Smooth muscle cell (in vitro differentiated cells): ENCODE measurements at regions not wholly inside any gene's neighbourhood (a gene's known extent, or its start where the extent isn't known, plus 50 kb on each side); places are given as distances from the start of the nearest gene placed in this dataset.
A peak's percentile ranks its signal among the peaks of the same experiment; 100 is the strongest.

Experiments
- DNase-seq: peaks from one replicate; lab custom pipeline; 2025; ENCODE audit not compliant: unreplicated experiment; lab: John Stamatoyannopoulos, UW
- H2AFZ ChIP-seq: fragments of 200-600 bp; sonication (generic); 2 replicates; pipeline ENCODE4 v1.6.0; 2016; ENCODE audit warnings: antibody characterized with exemption, low read depth, mild to moderate bottlenecking
- H3F3A ChIP-seq: fragments of 200-600 bp; sonication (generic); 2 replicates; pipeline ENCODE4 v1.6.0; 2017; ENCODE audit warnings: antibody characterized with exemption, low read depth
- H3K27ac ChIP-seq: fragments of 200-600 bp; sonication (generic); 2 replicates; pipeline ENCODE4 v1.5.1; 2016; ENCODE audit warnings: low read depth, mild to moderate bottlenecking
- H3K27me3 ChIP-seq: fragments of 200-600 bp; sonication (generic); 2 replicates; pipeline ENCODE4 v1.6.1; 2016; ENCODE audit warnings: low read depth, mild to moderate bottlenecking
- H3K36me3 ChIP-seq: fragments of 200-600 bp; sonication (generic); 2 replicates; pipeline ENCODE4 v1.5.1; 2016; ENCODE audit warnings: low read depth
- H3K4me1 ChIP-seq: fragments of 200-600 bp; sonication (generic); 2 replicates; pipeline ENCODE4 v1.5.1; 2016; ENCODE audit warnings: low read depth
- H3K4me2 ChIP-seq: fragments of 200-600 bp; sonication (generic); 2 replicates; pipeline ENCODE4 v1.6.0; 2016; ENCODE audit warnings: mild to moderate bottlenecking
- H3K4me3 ChIP-seq: fragments of 200-600 bp; sonication (generic); 2 replicates; pipeline ENCODE4 v1.5.1; 2016; ENCODE audit warnings: mild to moderate bottlenecking
- H3K79me2 ChIP-seq: fragments of 200-600 bp; sonication (generic); 2 replicates; pipeline ENCODE4 v1.6.0; 2016; ENCODE audit warnings: low read depth, mild to moderate bottlenecking
- H3K9ac ChIP-seq: fragments of 200-600 bp; sonication (generic); 2 replicates; pipeline ENCODE4 v1.6.0; 2016; ENCODE audit warnings: low read depth
- H3K9me3 ChIP-seq: fragments of 200-600 bp; sonication (generic); replicated peaks from 2 replicates; pipeline ENCODE4 v1.5.1; 2016; ENCODE audit warnings: low read depth
- H4K20me1 ChIP-seq: fragments of 200-600 bp; sonication (generic); 2 replicates; pipeline ENCODE4 v1.6.0; 2016; ENCODE audit warnings: low read depth
- WGBS: methylation state at CpG from one replicate; pipeline ENCODE4 v1.1.7; 2016; ENCODE audit warnings: low lambda C conversion rate; 5-methylcytosine and 5-hydroxymethylcytosine counted together
- TF ChIP-seq, protein P1 (sequence below): fragments of 200-600 bp; sonication (generic); IDR thresholded peaks from 2 replicates; pipeline ENCODE4 v1.5.1; 2017; ENCODE audit warnings: borderline replicate concordance, mild to moderate bottlenecking, antibody characterized with exemption; ENCODE audit not compliant: insufficient read depth, poor library complexity, severe bottlenecking

GRCh38 chr2:63755216-63755615 is 86.5 kb upstream of the UGP2 start:
- Histone ChIP-seq H3K79me2 (no peaks in the 10 kb centered on the region), H3K9ac (no peak overlapping the region), H3K4me2 (peak overlapping the region; percentile 49), H3K9me3 (no peaks in the 10 kb centered on the region), H3K4me1 (peaks cover 5% of the 10 kb centered on the region), H3K4me3 (no peak overlapping the region), H3K27me3 (no peaks in the 10 kb centered on the region), H3K27ac (peak overlapping the region; percentile 4), H2AFZ (no peak overlapping the region), H3F3A (no peaks in the 10 kb centered on the region), H3K36me3 (no peaks in the 10 kb centered on the region), H4K20me1 (no peaks in the 10 kb centered on the region)
- 74% methylated on average over 6 of the region's 6 CpGs for WGBS
- TF ChIP-seq, protein P1, sequence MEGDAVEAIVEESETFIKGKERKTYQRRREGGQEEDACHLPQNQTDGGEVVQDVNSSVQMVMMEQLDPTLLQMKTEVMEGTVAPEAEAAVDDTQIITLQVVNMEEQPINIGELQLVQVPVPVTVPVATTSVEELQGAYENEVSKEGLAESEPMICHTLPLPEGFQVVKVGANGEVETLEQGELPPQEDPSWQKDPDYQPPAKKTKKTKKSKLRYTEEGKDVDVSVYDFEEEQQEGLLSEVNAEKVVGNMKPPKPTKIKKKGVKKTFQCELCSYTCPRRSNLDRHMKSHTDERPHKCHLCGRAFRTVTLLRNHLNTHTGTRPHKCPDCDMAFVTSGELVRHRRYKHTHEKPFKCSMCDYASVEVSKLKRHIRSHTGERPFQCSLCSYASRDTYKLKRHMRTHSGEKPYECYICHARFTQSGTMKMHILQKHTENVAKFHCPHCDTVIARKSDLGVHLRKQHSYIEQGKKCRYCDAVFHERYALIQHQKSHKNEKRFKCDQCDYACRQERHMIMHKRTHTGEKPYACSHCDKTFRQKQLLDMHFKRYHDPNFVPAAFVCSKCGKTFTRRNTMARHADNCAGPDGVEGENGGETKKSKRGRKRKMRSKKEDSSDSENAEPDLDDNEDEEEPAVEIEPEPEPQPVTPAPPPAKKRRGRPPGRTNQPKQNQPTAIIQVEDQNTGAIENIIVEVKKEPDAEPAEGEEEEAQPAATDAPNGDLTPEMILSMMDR = no peak
- no peak for DNase-seq

DNA sequence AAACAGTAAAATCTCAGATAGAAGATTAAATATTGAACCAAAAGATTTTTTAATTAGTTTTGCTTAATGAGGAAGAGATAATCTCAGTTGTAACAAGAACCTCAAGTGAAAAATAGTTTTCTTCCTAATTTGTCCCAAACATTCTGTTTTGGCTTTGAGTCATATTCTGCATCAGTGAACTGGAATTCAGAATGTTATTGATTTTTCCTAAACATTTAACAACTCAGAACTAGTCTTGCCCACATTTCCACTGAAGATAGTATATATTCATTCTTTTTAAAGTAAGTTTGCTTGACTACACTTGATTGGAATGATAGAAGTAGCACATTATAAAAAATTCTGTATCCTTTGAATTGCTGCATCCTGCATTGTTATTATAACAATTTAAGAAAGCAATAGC is 85.7 kb upstream of the UGP2 start:
- Histone ChIP-seq H3K9ac (no peak overlapping the region), H3F3A (no peaks in the 10 kb centered on the region), H3K9me3 (no peaks in the 10 kb centered on the region), H2AFZ (no peak overlapping the region), H3K36me3 (no peaks in the 10 kb centered on the region), H3K4me1 (peaks cover 5% of the 10 kb centered on the region), H3K79me2 (no peaks in the 10 kb centered on the region), H3K27ac (peak overlapping the region; percentile 4), H4K20me1 (no peaks in the 10 kb centered on the region), H3K27me3 (no peaks in the 10 kb centered on the region), H3K4me3 (no peak overlapping the region), H3K4me2 (peak overlapping the region; percentile 49)
- TF ChIP-seq, protein P1 = no peak
- DNase-seq = no peak

GRCh38 chr2:63763391-63763941 is 78.2 kb upstream of the UGP2 start:
- WGBS = 72% methylated on average over 4 of the region's 4 CpGs
- Histone ChIP-seq H3K9ac (no peak overlapping the region), H3K27me3 (no peaks in the 10 kb centered on the region), H3K27ac (no peak overlapping the region), H2AFZ (no peak overlapping the region), H3F3A (no peaks in the 10 kb centered on the region), H4K20me1 (no peaks in the 10 kb centered on the region), H3K4me2 (peak overlapping the region; percentile 5), H3K4me1 (peaks cover 9% of the 10 kb centered on the region), H3K79me2 (no peaks in the 10 kb centered on the region), H3K36me3 (no peaks in the 10 kb centered on the region), H3K9me3 (peaks cover 3% of the 10 kb centered on the region), H3K4me3 (no peak overlapping the region)
- TF ChIP-seq, protein P1 = no peak
- DNase-seq = no peak

GRCh38 chr2:63764630-63765029 is 77.1 kb upstream of the UGP2 start:
- no peak overlapping the region for H2AFZ ChIP-seq

More at GRCh38 chr2:63764630-63765029, 77.1 kb upstream of the UGP2 start:
- Histone ChIP-seq H3K4me1 (peaks cover 9% of the 10 kb centered on the region), H3K36me3 (no peaks in the 10 kb centered on the region), H3K9ac (no peak overlapping the region), H3K79me2 (no peaks in the 10 kb centered on the region), H3K4me3 (no peak overlapping the region), H3K27me3 (no peaks in the 10 kb centered on the region), H3K9me3 (peaks cover 3% of the 10 kb centered on the region), H4K20me1 (no peaks in the 10 kb centered on the region), H3K4me2 (no peak overlapping the region), H3F3A (no peaks in the 10 kb centered on the region), H3K27ac (no peak overlapping the region)
- DNase-seq = no peak
- 52% methylated on average over 2 of the region's 2 CpGs for WGBS
- TF ChIP-seq, protein P1 = no peak
